DOHH2 (cell line): ENCODE measurements at regions not wholly inside any gene's neighbourhood (a gene's known extent, or its start where the extent isn't known, plus 50 kb on each side); places are given as distances from the start of the nearest gene placed in this dataset.

Experiments
- H3F3A ChIP-seq: fragments of 200-600 bp; sonication (generic), shearing (Covaris generic); 2 replicates; pipeline ENCODE4 v1.6.0; 2016; ENCODE audit warnings: antibody characterized with exemption, mild to moderate bottlenecking; ENCODE audit not compliant: control insufficient read depth, insufficient read depth
- H3K27ac ChIP-seq: fragments of 200-600 bp; sonication (generic); 2 replicates; pipeline ENCODE4 v1.5.1; 2014; ENCODE audit warnings: low read depth, mild to moderate bottlenecking, low read length, moderate library complexity
- H3K27me3 ChIP-seq: fragments of 200-600 bp; sonication (generic); 2 replicates; pipeline ENCODE4 v1.6.1; 2014; ENCODE audit warnings: mild to moderate bottlenecking, low read length, mixed read lengths; ENCODE audit not compliant: control insufficient read depth
- H3K36me3 ChIP-seq: fragments of 200-600 bp; sonication (generic); 2 replicates; pipeline ENCODE4 v1.6.1; 2014; ENCODE audit warnings: mild to moderate bottlenecking, low read length, moderate library complexity, mixed read lengths; ENCODE audit not compliant: control insufficient read depth
- H3K4me1 ChIP-seq: fragments of 200-600 bp; sonication (generic); 2 replicates; pipeline ENCODE4 v1.6.1; 2014; ENCODE audit warnings: mild to moderate bottlenecking, low read length, mixed read lengths; ENCODE audit not compliant: control insufficient read depth
- H3K4me2 ChIP-seq: fragments of 200-600 bp; sonication (generic); 2 replicates; pipeline ENCODE4 v1.6.0; 2014; ENCODE audit warnings: mild to moderate bottlenecking, low read length, moderate library complexity
- H3K4me3 ChIP-seq: fragments of 200-600 bp; sonication (generic); 2 replicates; pipeline ENCODE4 v1.5.1; 2014; ENCODE audit warnings: mild to moderate bottlenecking, low read length, mixed read lengths
- H3K79me2 ChIP-seq: fragments of 200-600 bp; sonication (generic); 2 replicates; pipeline ENCODE4 v1.6.1; 2014; ENCODE audit warnings: mild to moderate bottlenecking, low read length, mixed read lengths; ENCODE audit not compliant: control insufficient read depth
- H3K9me2 ChIP-seq: fragments of 200-600 bp; sonication (generic); replicated peaks from 2 replicates; pipeline ENCODE4 v1.6.1; 2014; ENCODE audit warnings: mild to moderate bottlenecking, low read length, mixed read lengths; ENCODE audit not compliant: control insufficient read depth
- H3K9me3 ChIP-seq: fragments of 200-600 bp; sonication (generic); 2 replicates; pipeline ENCODE4 v1.6.1; 2014; ENCODE audit warnings: antibody characterized with exemption, low read length, mixed read lengths; ENCODE audit not compliant: control insufficient read depth, insufficient read depth
- H4K20me1 ChIP-seq: fragments of 200-600 bp; sonication (generic); 2 replicates; pipeline ENCODE4 v1.6.0; 2014; ENCODE audit warnings: low read depth, mild to moderate bottlenecking, antibody characterized with exemption, low read length, moderate library complexity; ENCODE audit not compliant: control insufficient read depth, insufficient read depth
- EZH2phosphoT487 ChIP-seq: fragments of 200-600 bp; sonication (generic); IDR thresholded peaks from 2 replicates; pipeline ENCODE4 v1.6.1; 2017; ENCODE audit warnings: borderline replicate concordance, mild to moderate bottlenecking, antibody characterized with exemption, low read length, moderate library complexity, mixed read lengths
- TF ChIP-seq, protein P1 (sequence below): fragments of 200-600 bp; sonication (generic); IDR thresholded peaks from one replicate; pipeline ENCODE4 v1.5.1; 2014; ENCODE audit warnings: antibody characterized with exemption, mild to moderate bottlenecking, low read depth, low read length; ENCODE audit not compliant: poor library complexity, severe bottlenecking

DNA sequence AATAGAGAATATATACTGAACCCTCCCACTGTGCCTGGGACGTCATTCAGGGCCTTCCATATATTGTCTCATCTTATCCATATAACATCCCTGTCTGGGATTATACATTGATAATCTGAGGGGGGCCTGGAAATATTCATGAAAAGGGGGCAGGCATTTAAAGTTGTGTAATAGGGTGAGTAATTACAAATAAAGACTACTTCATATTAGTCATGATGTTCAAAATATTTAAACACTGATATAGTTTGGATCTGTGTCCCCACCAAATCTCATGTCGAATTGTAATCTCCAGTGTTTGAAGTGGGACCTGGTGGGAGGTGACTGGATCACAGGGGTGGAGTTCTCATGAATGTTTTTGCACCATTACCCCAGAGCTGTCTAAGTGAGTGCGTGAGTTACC is 97.8 kb downstream of the AQP9 start:
- H4K20me1 ChIP-seq: no peaks in the 10 kb centered on the region

GRCh38 chr15:58240191-58240932 is 102.2 kb downstream of the AQP9 start:
- H3K27me3 ChIP-seq: no peaks in the 10 kb centered on the region
- H4K20me1 ChIP-seq: no peaks in the 10 kb centered on the region
- H3K9me3 ChIP-seq: no peaks in the 10 kb centered on the region
- H3K4me3 ChIP-seq: no peak overlapping the region
- no peak overlapping the region for H3K27ac ChIP-seq
- H3K79me2 ChIP-seq: no peaks in the 10 kb centered on the region
- no peaks in the 10 kb centered on the region for H3K9me2 ChIP-seq
- H3K36me3 ChIP-seq: no peaks in the 10 kb centered on the region
- TF ChIP-seq, protein P1, sequence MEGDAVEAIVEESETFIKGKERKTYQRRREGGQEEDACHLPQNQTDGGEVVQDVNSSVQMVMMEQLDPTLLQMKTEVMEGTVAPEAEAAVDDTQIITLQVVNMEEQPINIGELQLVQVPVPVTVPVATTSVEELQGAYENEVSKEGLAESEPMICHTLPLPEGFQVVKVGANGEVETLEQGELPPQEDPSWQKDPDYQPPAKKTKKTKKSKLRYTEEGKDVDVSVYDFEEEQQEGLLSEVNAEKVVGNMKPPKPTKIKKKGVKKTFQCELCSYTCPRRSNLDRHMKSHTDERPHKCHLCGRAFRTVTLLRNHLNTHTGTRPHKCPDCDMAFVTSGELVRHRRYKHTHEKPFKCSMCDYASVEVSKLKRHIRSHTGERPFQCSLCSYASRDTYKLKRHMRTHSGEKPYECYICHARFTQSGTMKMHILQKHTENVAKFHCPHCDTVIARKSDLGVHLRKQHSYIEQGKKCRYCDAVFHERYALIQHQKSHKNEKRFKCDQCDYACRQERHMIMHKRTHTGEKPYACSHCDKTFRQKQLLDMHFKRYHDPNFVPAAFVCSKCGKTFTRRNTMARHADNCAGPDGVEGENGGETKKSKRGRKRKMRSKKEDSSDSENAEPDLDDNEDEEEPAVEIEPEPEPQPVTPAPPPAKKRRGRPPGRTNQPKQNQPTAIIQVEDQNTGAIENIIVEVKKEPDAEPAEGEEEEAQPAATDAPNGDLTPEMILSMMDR: no peak
- no peaks in the 10 kb centered on the region for H3F3A ChIP-seq
- no peak overlapping the region for H3K4me2 ChIP-seq
- no peaks in the 10 kb centered on the region for H3K4me1 ChIP-seq

More for the DNA sequence above, 97.8 kb downstream of the AQP9 start:
- no peaks in the 10 kb centered on the region for H3K9me3 ChIP-seq
- no peaks in the 10 kb centered on the region for H3K9me2 ChIP-seq
- H3K27me3 ChIP-seq: peaks cover 17% of the 10 kb centered on the region
- no peak for TF ChIP-seq EZH2phosphoT487
- TF ChIP-seq, protein P1: no peak
- no peak overlapping the region for H3K4me2 ChIP-seq
- no peak overlapping the region for H3K27ac ChIP-seq
- no peaks in the 10 kb centered on the region for H3K36me3 ChIP-seq
- no peak overlapping the region for H3K4me3 ChIP-seq
- no peaks in the 10 kb centered on the region for H3K4me1 ChIP-seq
- no peaks in the 10 kb centered on the region for H3K79me2 ChIP-seq
- H3F3A ChIP-seq: no peaks in the 10 kb centered on the region

DNA sequence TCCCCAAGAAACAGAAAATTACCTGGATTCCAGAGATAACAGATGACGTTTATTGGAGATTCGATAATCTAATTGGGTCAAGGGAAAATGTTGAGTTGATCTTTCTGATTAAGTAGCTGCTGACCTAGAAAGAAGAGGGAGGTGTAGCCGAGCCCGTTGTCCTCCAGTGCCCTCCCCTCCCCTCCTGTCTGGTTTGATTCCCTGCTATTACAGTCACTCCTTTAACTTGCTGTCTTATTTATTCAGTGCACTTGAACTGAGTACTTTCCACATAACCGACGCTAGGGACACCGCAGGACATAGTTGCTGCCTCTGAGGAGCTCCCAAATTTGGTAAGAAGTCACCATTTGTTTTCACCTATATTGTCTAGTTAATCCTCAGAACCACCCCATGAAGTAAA is 103.7 kb downstream of the AQP9 start:
- TF ChIP-seq EZH2phosphoT487: no peak
- TF ChIP-seq, protein P1: no peak
- H3F3A ChIP-seq: no peaks in the 10 kb centered on the region
- H4K20me1 ChIP-seq: no peaks in the 10 kb centered on the region
- no peaks in the 10 kb centered on the region for H3K9me2 ChIP-seq
- H3K27me3 ChIP-seq: no peaks in the 10 kb centered on the region
- no peak overlapping the region for H3K4me3 ChIP-seq
- H3K27ac ChIP-seq: no peak overlapping the region
- H3K4me1 ChIP-seq: no peaks in the 10 kb centered on the region
- H3K36me3 ChIP-seq: no peaks in the 10 kb centered on the region
- no peak overlapping the region for H3K4me2 ChIP-seq
- H3K79me2 ChIP-seq: no peaks in the 10 kb centered on the region
- no peaks in the 10 kb centered on the region for H3K9me3 ChIP-seq
